ENCODE measurements at regions not wholly inside any gene's neighbourhood (a gene's known extent, or its start where the extent isn't known, plus 50 kb on each side); places are given as distances from the start of the nearest gene placed in this dataset.

- TF ChIP-seq, protein P1, sequence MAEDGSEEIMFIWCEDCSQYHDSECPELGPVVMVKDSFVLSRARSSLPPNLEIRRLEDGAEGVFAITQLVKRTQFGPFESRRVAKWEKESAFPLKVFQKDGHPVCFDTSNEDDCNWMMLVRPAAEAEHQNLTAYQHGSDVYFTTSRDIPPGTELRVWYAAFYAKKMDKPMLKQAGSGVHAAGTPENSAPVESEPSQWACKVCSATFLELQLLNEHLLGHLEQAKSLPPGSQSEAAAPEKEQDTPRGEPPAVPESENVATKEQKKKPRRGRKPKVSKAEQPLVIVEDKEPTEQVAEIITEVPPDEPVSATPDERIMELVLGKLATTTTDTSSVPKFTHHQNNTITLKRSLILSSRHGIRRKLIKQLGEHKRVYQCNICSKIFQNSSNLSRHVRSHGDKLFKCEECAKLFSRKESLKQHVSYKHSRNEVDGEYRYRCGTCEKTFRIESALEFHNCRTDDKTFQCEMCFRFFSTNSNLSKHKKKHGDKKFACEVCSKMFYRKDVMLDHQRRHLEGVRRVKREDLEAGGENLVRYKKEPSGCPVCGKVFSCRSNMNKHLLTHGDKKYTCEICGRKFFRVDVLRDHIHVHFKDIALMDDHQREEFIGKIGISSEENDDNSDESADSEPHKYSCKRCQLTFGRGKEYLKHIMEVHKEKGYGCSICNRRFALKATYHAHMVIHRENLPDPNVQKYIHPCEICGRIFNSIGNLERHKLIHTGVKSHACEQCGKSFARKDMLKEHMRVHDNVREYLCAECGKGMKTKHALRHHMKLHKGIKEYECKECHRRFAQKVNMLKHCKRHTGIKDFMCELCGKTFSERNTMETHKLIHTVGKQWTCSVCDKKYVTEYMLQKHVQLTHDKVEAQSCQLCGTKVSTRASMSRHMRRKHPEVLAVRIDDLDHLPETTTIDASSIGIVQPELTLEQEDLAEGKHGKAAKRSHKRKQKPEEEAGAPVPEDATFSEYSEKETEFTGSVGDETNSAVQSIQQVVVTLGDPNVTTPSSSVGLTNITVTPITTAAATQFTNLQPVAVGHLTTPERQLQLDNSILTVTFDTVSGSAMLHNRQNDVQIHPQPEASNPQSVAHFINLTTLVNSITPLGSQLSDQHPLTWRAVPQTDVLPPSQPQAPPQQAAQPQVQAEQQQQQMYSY (CRISPR knock-in tag; IDR thresholded peaks at IDR 0.05), result no peak
- no peak for TF ChIP-seq ZNF598 (CRISPR knock-in tag; IDR thresholded peaks at IDR 0.05; ENCODE audit: borderline replicate concordance)
Measured at GRCh38 chr5:18357486-18357885, 723.2 kb downstream of the TAF11L14 start (continued).

DNA sequence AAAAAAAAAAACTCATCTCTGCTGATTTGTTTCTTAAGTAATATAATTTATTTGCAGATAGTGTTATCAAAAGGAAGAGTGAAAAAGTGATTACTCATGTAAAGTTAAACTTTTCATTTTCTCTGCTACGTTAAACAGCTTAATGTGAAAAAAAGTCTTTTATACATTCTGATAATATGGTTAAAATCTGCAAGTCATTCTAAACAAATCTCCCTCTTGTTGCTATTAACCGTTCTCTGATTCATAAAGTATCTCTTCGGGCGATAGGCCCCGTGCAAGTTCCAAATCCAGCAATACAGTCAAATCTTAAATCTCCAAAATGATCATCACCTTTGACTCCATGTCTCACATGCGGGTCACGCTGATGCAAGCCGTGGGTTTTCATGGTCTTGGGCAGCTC, 732.0 kb downstream of the TAF11L14 start:
- ATAC-seq (no peak), FAIRE-seq (no peak), DNase-seq (ENCODE audit: low spot score) (no peak)
- H3K27ac ChIP-seq (ENCODE audit: extremely low read length, insufficient read depth, low read length), result no peak overlapping the region
- intact Hi-C loops (cut with micrococcal nuclease; ENCODE audit: unreplicated experiment), result no loop called here
- no peak overlapping the region for H2AFZ ChIP-seq (ENCODE audit: low read length)
- no peaks in the 10 kb centered on the region for H3K9me3 ChIP-seq (ENCODE audit: low read length)
- no peaks in the 10 kb centered on the region for H4K20me1 ChIP-seq (ENCODE audit: insufficient read depth, low read length)
- H3K27me3 ChIP-seq (ENCODE audit: control insufficient read depth in 1 of 2, insufficient read depth in 2 of 2, low read length in 2 of 2), result no peaks in the 10 kb centered on the region
- H3K4me3 ChIP-seq (replicated peaks in 1 of 3; ENCODE audit: insufficient read depth in 1 of 3, low read depth in 2 of 3, low read length in 3 of 3), result no peak overlapping the region
- no peak overlapping the region for H3K9ac ChIP-seq (ENCODE audit: insufficient read depth, low read depth, low read length)
- H3K79me2 ChIP-seq (ENCODE audit: insufficient read depth, low read length), result no peaks in the 10 kb centered on the region
- TF ChIP-seq ZNF563 (CRISPR knock-in tag; IDR thresholded peaks at IDR 0.05) (no peak), ZC3H13 (CRISPR knock-in tag; IDR thresholded peaks at IDR 0.05) (no peak), NFE2L2 (IDR thresholded peaks at IDR 0.05; ENCODE audit: low read length) (peak; percentile 70), ZNF788 (CRISPR knock-in tag; IDR thresholded peaks at IDR 0.05; ENCODE audit: borderline replicate concordance) (no peak), SPEN (CRISPR knock-in tag; IDR thresholded peaks at IDR 0.05; ENCODE audit: low read depth) (no peak), SCMH1 (CRISPR knock-in tag; IDR thresholded peaks at IDR 0.05; ENCODE audit: borderline replicate concordance) (no peak), RORA (CRISPR knock-in tag; IDR thresholded peaks at IDR 0.05) (no peak)
- H3K4me1 ChIP-seq (ENCODE audit: insufficient read depth, low read length), result no peaks in the 10 kb centered on the region
- in situ Hi-C loops (cut with HindIII; ENCODE audit: extremely low pct_ligation_motif_present, low pct_unique_long_range_greater_than_20kb), result no loop called here
- POLR2A ChIA-PET, result no interaction called here
- no TSS peak for BruUV-seq (replicated peaks)
- no peak overlapping the region for H3K4me2 ChIP-seq (ENCODE audit: low read depth, low read length)
- H3K36me3 ChIP-seq (replicated peaks in 1 of 2; ENCODE audit: control insufficient read depth in 1 of 2, insufficient read depth in 2 of 2, low read length in 2 of 2), result no peaks in the 10 kb centered on the region
- 12% methylated on average over 8 of the region's 8 CpGs for WGBS (ENCODE audit: low lambda C conversion rate)
- CTCF ChIA-PET (ENCODE audit: low intra/inter-chr PET ratio, low total read pairs), result no interaction called here

Measured in HepG2 (cell line).